A549 (cell line): ENCODE measurements at regions not wholly inside any gene's neighbourhood (a gene's known extent, or its start where the extent isn't known, plus 50 kb on each side); places are given as distances from the start of the nearest gene placed in this dataset.

Experiments
- ATAC-seq, 2 experiments: fragments of 200-7000 bp in 1 of 2; fragments of >200 bp in 1 of 2; cut with Nextera tagmentation in 1 of 2; cut with Tn5 transposase in 1 of 2; 3 replicates each; pipeline versions ENCODE4 v1.8.0 to v1.9.1; 2018 to 2020; ENCODE audit warnings: mild to moderate bottlenecking in 1 of 2, moderate library complexity in 1 of 2
- CTCF ChIA-PET: fragments of 300-600 bp; sonication (Branson Sonifier 250); formaldehyde crosslinking; extraction: SDS; loops from one replicate; lab custom pipeline; 2021; ENCODE audit warnings: antibody characterized with exemption, inconsistent platforms; lab: Yijun Ruan, JAX
- POLR2A ChIA-PET: fragments of 350-600 bp; formaldehyde crosslinking; extraction: SDS; loops from one replicate; lab custom pipeline; 2021; ENCODE audit warnings: antibody characterized with exemption, inconsistent platforms; lab: Yijun Ruan, JAX
- DNase-seq, 2 experiments: peaks; one replicate each; pipeline versions ENCODE4 v3.0.0 to v3.0.0-alpha.2; 2011 to 2016; ENCODE audit warnings: low read depth in 1 of 2, low spot score in 1 of 2
- FAIRE-seq: peaks from 2 replicates; lab custom pipeline; 2011; peaks lifted over from hg19 to GRCh38; lab: Jason Lieb, UNC
- H3K27ac ChIP-seq, 2 experiments: fragments of >200 bp; sonication (Bioruptor Twin); formaldehyde crosslinking; 3 replicates each; pipeline ENCODE4 v1.5.1; 2016 to 2017
- H3K4me1 ChIP-seq: fragments of >200 bp; sonication (Bioruptor Twin); formaldehyde crosslinking; 3 replicates; pipeline ENCODE4 v1.6.1; 2016
- H3K4me2 ChIP-seq: fragments of >200 bp; sonication (Bioruptor Twin); formaldehyde crosslinking; 3 replicates; pipeline ENCODE4 v1.6.1; 2016
- H3K4me3 ChIP-seq: fragments of >200 bp; sonication (Bioruptor Twin); formaldehyde crosslinking; 3 replicates; pipeline ENCODE4 v1.5.1; 2016
- H3K9me3 ChIP-seq: fragments of >200 bp; sonication (Bioruptor Twin); formaldehyde crosslinking; 3 replicates; pipeline ENCODE4 v1.6.1; 2016
- BHLHE40 ChIP-seq: IDR thresholded peaks from 2 replicates; pipeline ENCODE4 v1.6.1; 2012; ENCODE audit warnings: low read depth, low read length, inconsistent platforms
- CBX8 ChIP-seq: fragments of 200-600 bp; sonication (generic); IDR thresholded peaks from 2 replicates; pipeline ENCODE4 v1.6.1; 2016
- EP300 ChIP-seq, 2 experiments: fragments of >200 bp; sonication (Bioruptor Twin); formaldehyde crosslinking; IDR thresholded peaks; 2 replicates in 1 of 2; 3 replicates in 1 of 2; pipeline ENCODE4 v1.6.1; 2016 to 2017
- FOSB ChIP-seq: fragments of 250-450 bp; sonication (Bioruptor Pico); IDR thresholded peaks from 2 replicates; pipeline ENCODE4 v1.5.0; 2020; ENCODE audit warnings: mild to moderate bottlenecking, moderate library complexity
- FOXS1 ChIP-seq: fragments of 250-450 bp; sonication (Bioruptor Pico); IDR thresholded peaks from 2 replicates; pipeline ENCODE4 v1.5.0; 2020; ENCODE audit warnings: mild to moderate bottlenecking, moderate library complexity
- HOXB13 ChIP-seq: fragments of 250-450 bp; sonication (Bioruptor Pico); IDR thresholded peaks from 2 replicates; pipeline ENCODE4 v1.5.0; 2020; ENCODE audit warnings: low read depth, mild to moderate bottlenecking, moderate library complexity
- JUNB ChIP-seq: fragments of >200 bp; sonication (Bioruptor Twin); formaldehyde crosslinking; IDR thresholded peaks from 2 replicates; pipeline ENCODE4 v1.6.1; 2016
- KDM5A ChIP-seq: fragments of 200-600 bp; sonication (generic); IDR thresholded peaks from 2 replicates; pipeline ENCODE4 v1.6.1; 2016; ENCODE audit warnings: antibody characterized with exemption, mild to moderate bottlenecking
- MAFK ChIP-seq: fragments of 450-650 bp; IDR thresholded peaks from 2 replicates; pipeline ENCODE4 v1.6.1; 2014; ENCODE audit not compliant: partially characterized antibody
- NFE2L2 ChIP-seq: fragments of 150-350 bp; conservative IDR thresholded peaks from 2 replicates; pipeline ENCODE4 v1.6.1; 2014; ENCODE audit warnings: low read length
- NR3C1 ChIP-seq: fragments of >200 bp; sonication (Bioruptor Twin); formaldehyde crosslinking; IDR thresholded peaks from 3 replicates; pipeline ENCODE4 v1.6.1; 2017
- PHF8 ChIP-seq: fragments of 200-600 bp; sonication (generic); IDR thresholded peaks from 2 replicates; pipeline ENCODE4 v1.6.1; 2016; ENCODE audit warnings: low read depth, mild to moderate bottlenecking, antibody characterized with exemption, moderate library complexity, borderline replicate concordance
- POLR2A ChIP-seq: IDR thresholded peaks from 2 replicates; pipeline ENCODE4 v1.6.1; 2012; ENCODE audit warnings: mild to moderate bottlenecking, low read length
- POLR2AphosphoS2 ChIP-seq: conservative IDR thresholded peaks from 2 replicates; pipeline ENCODE4 v1.6.1; 2012; ENCODE audit warnings: low read length, improper control_type of control experiment, inconsistent platforms
- RFX5 ChIP-seq: fragments of 450-650 bp; IDR thresholded peaks from 2 replicates; pipeline ENCODE4 v1.7.1; 2014; ENCODE audit warnings: antibody characterized with exemption, mild to moderate bottlenecking, moderate library complexity
- RNF2 ChIP-seq: fragments of 200-600 bp; sonication (generic); IDR thresholded peaks from 2 replicates; pipeline ENCODE4 v1.6.1; 2016; ENCODE audit warnings: low read depth, mild to moderate bottlenecking, antibody characterized with exemption, moderate library complexity, borderline replicate concordance
- ZC3H11A ChIP-seq: fragments of 450-650 bp; IDR thresholded peaks from 2 replicates; pipeline ENCODE4 v1.6.1; 2014; ENCODE audit warnings: antibody characterized with exemption, mild to moderate bottlenecking
- ZFP36 ChIP-seq: fragments of 450-650 bp; IDR thresholded peaks from 2 replicates; pipeline ENCODE4 v1.6.1; 2014; ENCODE audit warnings: borderline replicate concordance; ENCODE audit not compliant: partially characterized antibody
- ZNF302 ChIP-seq: fragments of 250-450 bp; sonication (Bioruptor Pico); IDR thresholded peaks from 2 replicates; pipeline ENCODE4 v1.9.0; 2021; ENCODE audit warnings: inconsistent platforms, mild to moderate bottlenecking, moderate library complexity
- ZSCAN20 ChIP-seq: fragments of 250-450 bp; sonication (Bioruptor Pico); IDR thresholded peaks from 2 replicates; pipeline ENCODE4 v1.8.0; 2022; ENCODE audit warnings: mild to moderate bottlenecking, moderate library complexity
- WGBS: methylation state at CpG from one replicate; pipeline ENCODE4 v1.1.6; 2017; ENCODE audit errors: missing lambda C conversion rate; 5-methylcytosine and 5-hydroxymethylcytosine counted together
- TF ChIP-seq, protein P1 (sequence below): IDR thresholded peaks from 2 replicates; pipeline ENCODE4 v1.6.1; 2012; ENCODE audit warnings: low read depth, borderline replicate concordance
- TF ChIP-seq, protein P2 (sequence below): fragments of 250-450 bp; sonication (Bioruptor Pico); IDR thresholded peaks from 2 replicates; pipeline ENCODE4 v1.5.0; 2020; ENCODE audit warnings: low read depth, mild to moderate bottlenecking, moderate library complexity
- TF ChIP-seq, protein P3 (sequence below): fragments of >200 bp; sonication (Bioruptor Twin); formaldehyde crosslinking; IDR thresholded peaks from 3 replicates; pipeline ENCODE4 v1.6.1; 2016
- TF ChIP-seq, protein P4 (sequence below): fragments of >200 bp; sonication (Bioruptor Twin); formaldehyde crosslinking; IDR thresholded peaks from 2 replicates; pipeline ENCODE4 v1.6.1; 2016
- TF ChIP-seq, protein P5 (sequence below): fragments of >200 bp; sonication (Bioruptor Twin); formaldehyde crosslinking; IDR thresholded peaks from 3 replicates; pipeline ENCODE4 v1.5.1; 2016

DNA sequence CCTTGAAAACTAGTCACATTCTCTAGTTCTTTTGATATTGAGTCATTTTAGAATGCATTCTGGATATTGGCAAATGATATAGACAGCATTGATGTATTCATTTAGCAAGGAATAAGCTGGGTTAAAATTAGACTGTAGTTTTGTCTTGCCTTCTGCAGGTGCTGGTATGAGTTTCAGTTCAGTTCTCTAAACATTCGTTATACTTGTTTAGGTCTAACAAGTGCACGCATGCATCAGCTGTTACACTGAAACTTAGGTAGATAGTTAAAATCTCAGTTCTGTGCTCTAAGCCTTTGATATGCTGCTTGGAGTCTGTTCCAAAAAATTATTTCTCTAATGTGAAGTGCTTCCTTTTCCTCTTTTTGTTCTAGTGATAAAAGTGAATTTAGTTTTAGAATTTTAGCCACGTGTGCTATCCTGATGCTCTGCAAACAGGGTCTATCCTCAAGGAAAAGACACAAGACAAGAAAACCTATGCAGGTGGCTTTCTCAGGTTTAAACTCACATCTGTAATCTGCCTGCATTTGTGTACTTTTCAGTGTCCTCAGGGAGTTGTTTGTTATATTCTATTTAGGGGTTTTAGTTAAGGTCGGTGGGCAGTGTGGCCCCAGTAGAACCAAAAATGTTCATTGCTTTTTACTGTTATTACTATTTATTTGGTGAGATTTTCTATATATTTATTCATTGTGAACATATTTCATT, 409.0 kb downstream of the CDC14C start:
- Histone ChIP-seq H3K4me2 (no peak overlapping the region), H3K27ac (no peak overlapping the region), H3K4me3 (no peak overlapping the region), H3K9me3 (no peaks in the 10 kb centered on the region), H3K4me1 (no peaks in the 10 kb centered on the region)
- 16% methylated on average over 4 of the region's 4 CpGs for WGBS
- FAIRE-seq (no peak), ATAC-seq (no peak), DNase-seq (no peak)
- TF ChIP-seq, protein P1, sequence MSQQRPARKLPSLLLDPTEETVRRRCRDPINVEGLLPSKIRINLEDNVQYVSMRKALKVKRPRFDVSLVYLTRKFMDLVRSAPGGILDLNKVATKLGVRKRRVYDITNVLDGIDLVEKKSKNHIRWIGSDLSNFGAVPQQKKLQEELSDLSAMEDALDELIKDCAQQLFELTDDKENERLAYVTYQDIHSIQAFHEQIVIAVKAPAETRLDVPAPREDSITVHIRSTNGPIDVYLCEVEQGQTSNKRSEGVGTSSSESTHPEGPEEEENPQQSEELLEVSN = no peak
- TF ChIP-seq NR3C1 (no peak), HOXB13 (CRISPR knock-in tag) (no peak), ZNF302 (CRISPR knock-in tag) (no peak), ZC3H11A (no peak), KDM5A (no peak), CBX8 (no peak), FOSB (CRISPR knock-in tag) (no peak), RFX5 (no peak), ZSCAN20 (CRISPR knock-in tag) (no peak), PHF8 (no peak), FOXS1 (CRISPR knock-in tag) (no peak), MAFK (no peak), POLR2A (no peak), ZFP36 (no peak)
- TF ChIP-seq, protein P2, sequence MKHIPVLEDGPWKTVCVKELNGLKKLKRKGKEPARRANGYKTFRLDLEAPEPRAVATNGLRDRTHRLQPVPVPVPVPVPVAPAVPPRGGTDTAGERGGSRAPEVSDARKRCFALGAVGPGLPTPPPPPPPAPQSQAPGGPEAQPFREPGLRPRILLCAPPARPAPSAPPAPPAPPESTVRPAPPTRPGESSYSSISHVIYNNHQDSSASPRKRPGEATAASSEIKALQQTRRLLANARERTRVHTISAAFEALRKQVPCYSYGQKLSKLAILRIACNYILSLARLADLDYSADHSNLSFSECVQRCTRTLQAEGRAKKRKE (CRISPR knock-in tag) = no peak
- TF ChIP-seq, protein P3, sequence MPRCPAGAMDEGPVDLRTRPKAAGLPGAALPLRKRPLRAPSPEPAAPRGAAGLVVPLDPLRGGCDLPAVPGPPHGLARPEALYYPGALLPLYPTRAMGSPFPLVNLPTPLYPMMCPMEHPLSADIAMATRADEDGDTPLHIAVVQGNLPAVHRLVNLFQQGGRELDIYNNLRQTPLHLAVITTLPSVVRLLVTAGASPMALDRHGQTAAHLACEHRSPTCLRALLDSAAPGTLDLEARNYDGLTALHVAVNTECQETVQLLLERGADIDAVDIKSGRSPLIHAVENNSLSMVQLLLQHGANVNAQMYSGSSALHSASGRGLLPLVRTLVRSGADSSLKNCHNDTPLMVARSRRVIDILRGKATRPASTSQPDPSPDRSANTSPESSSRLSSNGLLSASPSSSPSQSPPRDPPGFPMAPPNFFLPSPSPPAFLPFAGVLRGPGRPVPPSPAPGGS = no peak
- POLR2A ChIA-PET = no interaction called here
- CTCF ChIA-PET = no interaction called here

DNA sequence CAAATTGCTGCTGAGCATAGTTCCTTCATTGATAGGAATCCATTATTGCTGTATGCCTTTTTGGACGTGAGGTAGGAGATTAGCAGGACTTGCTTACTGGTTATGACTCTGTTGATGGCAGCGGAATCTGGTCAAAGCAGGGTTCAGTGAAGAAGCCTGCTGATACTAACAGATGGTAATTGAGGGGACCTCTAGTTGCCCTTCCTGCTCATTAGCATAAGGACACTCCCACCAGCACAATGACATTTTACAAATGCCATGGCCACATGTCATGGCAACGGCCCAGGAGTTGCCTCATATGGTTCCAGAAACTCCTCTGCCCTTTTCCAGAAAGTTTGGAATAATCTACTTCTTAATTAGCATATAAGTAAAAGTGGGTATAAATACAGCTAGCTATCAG, 417.5 kb downstream of the CDC14C start:
- Histone ChIP-seq H3K4me3 (no peak overlapping the region), H3K4me1 (no peaks in the 10 kb centered on the region)
- no peak for DNase-seq
- TF ChIP-seq EP300 (IDR thresholded peaks at IDR 0.05) (no peak), JUNB (no peak), BHLHE40 (no peak)
- TF ChIP-seq, all 56 proteins: peak for 0
- CTCF ChIA-PET = no interaction called here
- 10% methylated on average over 3 of the region's 3 CpGs for WGBS
- POLR2A ChIA-PET = no interaction called here
- H3K9me3 ChIP-seq = no peaks in the 10 kb centered on the region
- FAIRE-seq = no peak
- ATAC-seq = no peak
- H3K4me2 ChIP-seq = no peak overlapping the region
- H3K27ac ChIP-seq = no peak overlapping the region

DNA sequence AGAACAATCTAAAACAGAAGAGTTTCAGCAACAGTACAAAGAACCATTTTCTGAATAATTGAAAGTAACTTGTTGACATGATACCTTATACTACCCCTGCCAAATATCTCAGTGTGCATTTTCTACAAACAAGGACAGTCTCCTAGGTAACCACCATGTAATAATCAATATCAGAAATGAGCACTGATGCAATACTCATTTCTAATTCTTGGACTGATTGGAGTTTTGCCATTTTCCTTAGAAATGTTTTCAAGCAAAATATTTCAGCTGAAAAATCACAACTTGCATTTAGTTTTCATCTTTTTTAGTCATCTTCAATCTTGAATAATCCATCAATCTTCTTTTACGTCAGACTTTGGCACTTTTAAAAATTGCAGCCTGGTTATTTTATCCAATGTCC, 420.2 kb downstream of the CDC14C start:
- H3K9me3 ChIP-seq = no peaks in the 10 kb centered on the region
- H3K4me1 ChIP-seq = no peaks in the 10 kb centered on the region
- TF ChIP-seq KDM5A = no peak
- no peak for TF ChIP-seq POLR2A
- TF ChIP-seq, protein P4, sequence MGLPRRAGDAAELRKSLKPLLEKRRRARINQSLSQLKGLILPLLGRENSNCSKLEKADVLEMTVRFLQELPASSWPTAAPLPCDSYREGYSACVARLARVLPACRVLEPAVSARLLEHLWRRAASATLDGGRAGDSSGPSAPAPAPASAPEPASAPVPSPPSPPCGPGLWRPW = no peak
- TF ChIP-seq NFE2L2 = no peak
- TF ChIP-seq POLR2AphosphoS2 = no peak
- TF ChIP-seq, protein P5, sequence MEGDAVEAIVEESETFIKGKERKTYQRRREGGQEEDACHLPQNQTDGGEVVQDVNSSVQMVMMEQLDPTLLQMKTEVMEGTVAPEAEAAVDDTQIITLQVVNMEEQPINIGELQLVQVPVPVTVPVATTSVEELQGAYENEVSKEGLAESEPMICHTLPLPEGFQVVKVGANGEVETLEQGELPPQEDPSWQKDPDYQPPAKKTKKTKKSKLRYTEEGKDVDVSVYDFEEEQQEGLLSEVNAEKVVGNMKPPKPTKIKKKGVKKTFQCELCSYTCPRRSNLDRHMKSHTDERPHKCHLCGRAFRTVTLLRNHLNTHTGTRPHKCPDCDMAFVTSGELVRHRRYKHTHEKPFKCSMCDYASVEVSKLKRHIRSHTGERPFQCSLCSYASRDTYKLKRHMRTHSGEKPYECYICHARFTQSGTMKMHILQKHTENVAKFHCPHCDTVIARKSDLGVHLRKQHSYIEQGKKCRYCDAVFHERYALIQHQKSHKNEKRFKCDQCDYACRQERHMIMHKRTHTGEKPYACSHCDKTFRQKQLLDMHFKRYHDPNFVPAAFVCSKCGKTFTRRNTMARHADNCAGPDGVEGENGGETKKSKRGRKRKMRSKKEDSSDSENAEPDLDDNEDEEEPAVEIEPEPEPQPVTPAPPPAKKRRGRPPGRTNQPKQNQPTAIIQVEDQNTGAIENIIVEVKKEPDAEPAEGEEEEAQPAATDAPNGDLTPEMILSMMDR = no peak
- TF ChIP-seq RNF2 = no peak
- TF ChIP-seq, all 56 proteins: peak for 0
- no peak for ATAC-seq
- no peak overlapping the region for H3K27ac ChIP-seq
- FAIRE-seq = no peak
- ChIA-PET POLR2A (no interaction called here), CTCF (no interaction called here)
- 0% methylated on average over 1 of the region's 1 CpG for WGBS
- no peak overlapping the region for H3K4me2 ChIP-seq
- no peak for DNase-seq
- no peak overlapping the region for H3K4me3 ChIP-seq
